Omental fat pad (tissue), 3 donors: ENCODE measurements at regions not wholly inside any gene's neighbourhood (a gene's known extent, or its start where the extent isn't known, plus 50 kb on each side); places are given as distances from the start of the nearest gene placed in this dataset.
"Not testable (repeated sequence)": the region's sequence is repeated elsewhere in the genome, so short reads cannot be mapped to it uniquely, and the experiment has no call there.

Source experiments
- ATAC-seq: fragments of 150-250 bp; one replicate; pipeline ENCODE4 v1.9.1; 2016; ENCODE audit warnings: mild to moderate bottlenecking, moderate library complexity; ENCODE audit not compliant: low FRiP score
- DNase-seq: peaks from one replicate; pipeline ENCODE4 v3.0.0-alpha.2; 2019; ENCODE audit warnings: low spot score
- CTCF ChIP-seq, 3 donors: fragments of 450-650 bp; IDR thresholded peaks; one replicate each; pipeline ENCODE4 v1.5.1; 2016 to 2017; ENCODE audit warnings: antibody characterized with exemption in 3 of 3, mild to moderate bottlenecking in 3 of 3, moderate library complexity in 2 of 3

- TF ChIP-seq CTCF (IDR thresholded peaks at IDR 0.05): no peak
- DNase-seq (no peak), ATAC-seq (no peak)
Observed at GRCh38 chr21:24423546-24423945, 1183.7 kb downstream of the MRPL39 start.

GRCh38 chr21:24420689-24421088 lies 1186.6 kb downstream of the MRPL39 start:
- no peak for TF ChIP-seq CTCF (IDR thresholded peaks at IDR 0.05)
- ATAC-seq (no peak), DNase-seq (no peak)

GRCh38 chr21:24419641-24420040 lies 1187.6 kb downstream of the MRPL39 start:
- ATAC-seq, DNase-seq: not testable (repeated sequence)

- TF ChIP-seq CTCF (IDR thresholded peaks at IDR 0.05): no peak
- no peak for ATAC-seq
- DNase-seq: no peak
Observed at GRCh38 chr21:24418671-24419070, 1188.6 kb downstream of the MRPL39 start.

- no peak for TF ChIP-seq CTCF (IDR thresholded peaks at IDR 0.05)
- DNase-seq (no peak), ATAC-seq (no peak)
Observed at GRCh38 chr21:24411429-24411828, 1195.9 kb downstream of the MRPL39 start.

GRCh38 chr21:24403221-24403620 lies 1204.1 kb downstream of the MRPL39 start:
- ATAC-seq: no peak
- TF ChIP-seq CTCF (IDR thresholded peaks at IDR 0.05): no peak
- no peak for DNase-seq

- ATAC-seq: no peak
- TF ChIP-seq CTCF (IDR thresholded peaks at IDR 0.05): no peak
- no peak for DNase-seq
Observed at GRCh38 chr21:24395320-24395923, 1211.9 kb downstream of the MRPL39 start.

GRCh38 chr21:24375201-24375600 lies 1232.1 kb downstream of the MRPL39 start:
- no peak for TF ChIP-seq CTCF (IDR thresholded peaks at IDR 0.05)
- ATAC-seq (no peak), DNase-seq (no peak)
